GM23248 (cell line): ENCODE measurements at regions not wholly inside any gene's neighbourhood (a gene's known extent, or its start where the extent isn't known, plus 50 kb on each side); places are given as distances from the start of the nearest gene placed in this dataset.

ENCODE experiments used
- DNase-seq: peaks from one replicate; pipeline ENCODE4 v3.0.0-alpha.2; 2015
- H2AFZ ChIP-seq: fragments of 200-600 bp; sonication (generic); 2 replicates; pipeline ENCODE4 v1.6.1; 2016; ENCODE audit warnings: antibody characterized with exemption
- H3F3A ChIP-seq: fragments of 200-600 bp; sonication (generic); 2 replicates; pipeline ENCODE4 v1.6.1; 2016; ENCODE audit warnings: mild to moderate bottlenecking, antibody characterized with exemption, mixed run types; ENCODE audit not compliant: insufficient read depth
- H3K27ac ChIP-seq: fragments of 200-600 bp; sonication (generic); 2 replicates; pipeline ENCODE4 v1.5.1; 2016; ENCODE audit warnings: mild to moderate bottlenecking
- H3K27me3 ChIP-seq: fragments of 200-600 bp; sonication (generic); replicated peaks from 2 replicates; pipeline ENCODE4 v1.6.1; 2016; ENCODE audit warnings: mild to moderate bottlenecking; ENCODE audit not compliant: insufficient read depth
- H3K36me3 ChIP-seq: fragments of 200-600 bp; sonication (generic); 2 replicates; pipeline ENCODE4 v1.6.1; 2016; ENCODE audit warnings: low read depth, mild to moderate bottlenecking
- H3K4me1 ChIP-seq: fragments of 200-600 bp; sonication (generic); 2 replicates; pipeline ENCODE4 v1.6.1; 2016; ENCODE audit warnings: mild to moderate bottlenecking; ENCODE audit not compliant: insufficient read depth
- H3K4me2 ChIP-seq: fragments of 200-600 bp; sonication (generic); one replicate; pipeline ENCODE4 v1.6.1; 2016; ENCODE audit warnings: mild to moderate bottlenecking; ENCODE audit not compliant: unreplicated experiment
- H3K4me3 ChIP-seq: fragments of 200-600 bp; sonication (generic); 2 replicates; pipeline ENCODE4 v1.5.1; 2016; ENCODE audit warnings: mild to moderate bottlenecking
- H3K79me2 ChIP-seq: fragments of 200-600 bp; sonication (generic); 2 replicates; pipeline ENCODE4 v1.6.1; 2016; ENCODE audit warnings: mild to moderate bottlenecking; ENCODE audit not compliant: insufficient read depth
- H3K9ac ChIP-seq: fragments of 200-600 bp; sonication (generic); 2 replicates; pipeline ENCODE4 v1.6.1; 2016; ENCODE audit warnings: mild to moderate bottlenecking
- H3K9me2 ChIP-seq: fragments of 200-600 bp; sonication (generic); 2 replicates; pipeline ENCODE4 v1.6.1; 2016; ENCODE audit warnings: mixed run types, mild to moderate bottlenecking, moderate library complexity; ENCODE audit not compliant: insufficient read depth
- H3K9me3 ChIP-seq: fragments of 200-600 bp; sonication (generic); one replicate; pipeline ENCODE4 v1.6.1; 2017; ENCODE audit warnings: low read depth
- H4K20me1 ChIP-seq: fragments of 200-600 bp; sonication (generic); 2 replicates; pipeline ENCODE4 v1.6.0; 2016; ENCODE audit not compliant: insufficient read depth
- EZH2 ChIP-seq: fragments of 200-600 bp; sonication (generic); IDR thresholded peaks from 2 replicates; pipeline ENCODE4 v1.6.1; 2018; ENCODE audit warnings: antibody characterized with exemption, mild to moderate bottlenecking; ENCODE audit not compliant: insufficient read depth, poor library complexity, severe bottlenecking
- EZH2phosphoT487 ChIP-seq: fragments of 200-600 bp; sonication (generic); IDR thresholded peaks from 2 replicates; pipeline ENCODE4 v1.6.1; 2018; ENCODE audit warnings: antibody characterized with exemption, moderate library complexity, mild to moderate bottlenecking, low read depth; ENCODE audit not compliant: insufficient read depth
- WGBS, 2 experiments: methylation state at CpG; one replicate each; pipeline ENCODE4 v1.1.6; 2015 to 2017; ENCODE audit warnings: low lambda C conversion rate in 2 of 2, low coverage in 1 of 2; ENCODE audit errors: missing lambda C conversion rate in 2 of 2; 5-methylcytosine and 5-hydroxymethylcytosine counted together
- in situ Hi-C: fragments of 300-500 bp; cut with MboI; formaldehyde crosslinking; loops from 2 replicates; pipeline ENCODE4 v1.15.0; 2020

- Histone ChIP-seq H3K9me3 (no peaks in the 10 kb centered on the region), H3K27me3 (no peaks in the 10 kb centered on the region), H3K36me3 (no peaks in the 10 kb centered on the region), H3K4me2 (no peak overlapping the region), H3K9me2 (no peaks in the 10 kb centered on the region), H3K4me1 (no peaks in the 10 kb centered on the region), H3K9ac (no peak overlapping the region), H4K20me1 (no peaks in the 10 kb centered on the region), H3K27ac (no peak overlapping the region), H2AFZ (no peak overlapping the region), H3K4me3 (no peak overlapping the region), H3F3A (no peaks in the 10 kb centered on the region), H3K79me2 (no peaks in the 10 kb centered on the region)
- in situ Hi-C loops: no loop called here
- no peak for DNase-seq
- 19 to 21% methylated on average over 1 of the region's 1 CpG for WGBS, 2 experiments
- TF ChIP-seq EZH2phosphoT487 (no peak), EZH2 (no peak)
Measured at GRCh38 chr3:34686541-34686940, 888.1 kb downstream of the PDCD6IP start.

- Histone ChIP-seq H3K4me3 (no peak overlapping the region), H3K79me2 (no peaks in the 10 kb centered on the region), H3K36me3 (no peaks in the 10 kb centered on the region), H3K4me2 (no peak overlapping the region), H3K27ac (no peak overlapping the region), H3F3A (no peaks in the 10 kb centered on the region), H2AFZ (no peak overlapping the region), H4K20me1 (no peaks in the 10 kb centered on the region), H3K4me1 (no peaks in the 10 kb centered on the region), H3K9ac (no peak overlapping the region), H3K9me3 (no peaks in the 10 kb centered on the region), H3K27me3 (no peaks in the 10 kb centered on the region), H3K9me2 (no peaks in the 10 kb centered on the region)
- in situ Hi-C loops: no loop called here
- DNase-seq: no peak
- WGBS, 2 experiments: 8 to 21% methylated on average over 1 of the region's 1 CpG
- no peak for TF ChIP-seq EZH2phosphoT487
- no peak for TF ChIP-seq EZH2
Measured at GRCh38 chr3:34687671-34688070, 889.2 kb downstream of the PDCD6IP start.

- no peak overlapping the region for H3K9ac ChIP-seq
- no peak for DNase-seq
- no peaks in the 10 kb centered on the region for H4K20me1 ChIP-seq
- no peaks in the 10 kb centered on the region for H3K27me3 ChIP-seq
- H3K9me3 ChIP-seq: no peaks in the 10 kb centered on the region
- no peaks in the 10 kb centered on the region for H3K36me3 ChIP-seq
- TF ChIP-seq EZH2 (no peak), EZH2phosphoT487 (no peak)
- 39 to 42% methylated on average over 4 of the region's 4 CpGs for WGBS, 2 experiments
- no peaks in the 10 kb centered on the region for H3F3A ChIP-seq
- H3K4me3 ChIP-seq: no peak overlapping the region
- H3K79me2 ChIP-seq: no peaks in the 10 kb centered on the region
- H2AFZ ChIP-seq: no peak overlapping the region
- in situ Hi-C loops: no loop called here
- no peak overlapping the region for H3K27ac ChIP-seq
- H3K4me1 ChIP-seq: no peaks in the 10 kb centered on the region
- H3K4me2 ChIP-seq: no peak overlapping the region
- no peaks in the 10 kb centered on the region for H3K9me2 ChIP-seq
Measured at GRCh38 chr3:34696831-34697230, 898.4 kb downstream of the PDCD6IP start.

GRCh38 chr3:34703053-34703452 lies 904.6 kb downstream of the PDCD6IP start:
- Histone ChIP-seq H3K79me2 (no peaks in the 10 kb centered on the region), H3K27me3 (no peaks in the 10 kb centered on the region), H2AFZ (no peak overlapping the region), H3K9me3 (no peaks in the 10 kb centered on the region), H4K20me1 (no peaks in the 10 kb centered on the region), H3F3A (no peaks in the 10 kb centered on the region), H3K36me3 (no peaks in the 10 kb centered on the region), H3K4me2 (no peak overlapping the region), H3K4me1 (no peaks in the 10 kb centered on the region), H3K4me3 (no peak overlapping the region), H3K9me2 (no peaks in the 10 kb centered on the region), H3K9ac (no peak overlapping the region), H3K27ac (no peak overlapping the region)
- DNase-seq: no peak
- no peak for TF ChIP-seq EZH2
- no peak for TF ChIP-seq EZH2phosphoT487
- 50 to 53% methylated on average over 3 of the region's 3 CpGs for WGBS, 2 experiments
- in situ Hi-C loops: no loop called here

DNA sequence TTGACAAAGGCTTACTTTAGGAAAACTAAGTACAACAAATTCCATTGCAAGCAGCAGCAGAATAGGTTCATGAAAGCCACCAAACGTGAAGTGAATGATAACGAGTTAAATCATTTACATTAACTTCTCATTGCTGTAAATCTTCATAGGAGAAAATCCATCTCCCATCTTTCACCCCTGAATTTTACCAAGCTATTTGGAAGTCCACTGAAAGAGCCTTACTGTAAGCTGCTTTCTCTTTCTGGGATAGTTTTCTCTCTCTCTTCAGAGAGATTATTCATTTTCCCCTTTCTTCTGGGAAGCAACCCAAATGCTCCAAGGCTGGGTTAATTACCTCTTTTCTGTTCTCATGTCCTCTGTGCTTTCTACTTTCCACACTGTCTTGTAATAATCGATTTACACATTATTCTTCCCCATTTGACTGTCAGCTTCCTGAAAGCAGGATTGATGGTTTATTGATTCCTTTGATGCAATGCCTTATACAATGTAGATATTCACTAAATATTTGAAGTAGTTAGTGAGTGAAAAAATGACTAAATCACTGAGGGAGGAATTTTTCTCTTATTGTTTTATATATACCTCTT lies 914.3 kb upstream of the ARPP21 start:
- Histone ChIP-seq H3K27ac (no peak overlapping the region), H3K9ac (no peak overlapping the region), H2AFZ (no peak overlapping the region), H3F3A (no peaks in the 10 kb centered on the region), H3K4me3 (no peak overlapping the region), H3K79me2 (no peaks in the 10 kb centered on the region), H3K9me2 (no peaks in the 10 kb centered on the region), H3K4me2 (no peak overlapping the region), H3K27me3 (no peaks in the 10 kb centered on the region), H3K36me3 (no peaks in the 10 kb centered on the region), H4K20me1 (no peaks in the 10 kb centered on the region; the same call in 1 of the 2 replicates), H3K4me1 (no peaks in the 10 kb centered on the region), H3K9me3 (no peaks in the 10 kb centered on the region)
- 7 to 8% methylated on average over 3 of the region's 3 CpGs for WGBS, 2 experiments
- in situ Hi-C loops: no loop called here
- TF ChIP-seq EZH2 (no peak), EZH2phosphoT487 (no peak)
- no peak for DNase-seq
